Peyer's patch (tissue), 4 donors: ENCODE measurements at regions not wholly inside any gene's neighbourhood (a gene's known extent, or its start where the extent isn't known, plus 50 kb on each side); places are given as distances from the start of the nearest gene placed in this dataset.

ENCODE experiments used
- DNase-seq, 3 donors: peaks; one replicate each; pipeline ENCODE4 v3.0.0-alpha.2; 2017 to 2019
- H3K27ac ChIP-seq, 4 donors: fragments of 200-600 bp; sonication (generic); one replicate each; pipeline ENCODE4 v1.5.1; 2016 to 2019
- H3K27me3 ChIP-seq, 2 donors: fragments of 200-600 bp; sonication (generic); one replicate each; pipeline ENCODE4 v1.5.1; 2019
- H3K36me3 ChIP-seq, 3 donors: fragments of 200-600 bp; sonication (generic); one replicate each; pipeline ENCODE4 v1.5.1; 2016 to 2019
- H3K4me1 ChIP-seq, 4 donors: fragments of 200-600 bp; sonication (generic); one replicate each; pipeline ENCODE4 v1.5.1; 2016 to 2019
- H3K4me3 ChIP-seq, 4 donors: fragments of 200-600 bp; sonication (generic); 1 replicate in 3 of 4; 2 replicates in 1 of 4; pipeline ENCODE4 v1.5.1; 2016 to 2019; ENCODE audit warnings: mild to moderate bottlenecking in 1 of 4
- H3K9me3 ChIP-seq, 4 donors: fragments of 200-600 bp; sonication (generic); one replicate each; pipeline ENCODE4 v1.5.1; 2016 to 2019; ENCODE audit warnings: mild to moderate bottlenecking in 1 of 4
- POLR2A ChIP-seq, 2 donors: fragments of 450-650 bp; IDR thresholded peaks; one replicate each; pipeline ENCODE4 v1.5.1; 2017; ENCODE audit warnings: antibody characterized with exemption in 2 of 2, mild to moderate bottlenecking in 2 of 2, moderate library complexity in 2 of 2
- TF ChIP-seq, protein P1 (sequence below), 6 experiments: fragments of 450-650 bp in 4 of 6; fragments of 200-600 bp in 2 of 6; sonication (generic) in 1 of 6; IDR thresholded peaks; one replicate each; pipeline ENCODE4 v1.5.1; 2017 to 2019; ENCODE audit warnings: antibody characterized with exemption in 6 of 6, mild to moderate bottlenecking in 3 of 6, moderate library complexity in 1 of 6

DNA sequence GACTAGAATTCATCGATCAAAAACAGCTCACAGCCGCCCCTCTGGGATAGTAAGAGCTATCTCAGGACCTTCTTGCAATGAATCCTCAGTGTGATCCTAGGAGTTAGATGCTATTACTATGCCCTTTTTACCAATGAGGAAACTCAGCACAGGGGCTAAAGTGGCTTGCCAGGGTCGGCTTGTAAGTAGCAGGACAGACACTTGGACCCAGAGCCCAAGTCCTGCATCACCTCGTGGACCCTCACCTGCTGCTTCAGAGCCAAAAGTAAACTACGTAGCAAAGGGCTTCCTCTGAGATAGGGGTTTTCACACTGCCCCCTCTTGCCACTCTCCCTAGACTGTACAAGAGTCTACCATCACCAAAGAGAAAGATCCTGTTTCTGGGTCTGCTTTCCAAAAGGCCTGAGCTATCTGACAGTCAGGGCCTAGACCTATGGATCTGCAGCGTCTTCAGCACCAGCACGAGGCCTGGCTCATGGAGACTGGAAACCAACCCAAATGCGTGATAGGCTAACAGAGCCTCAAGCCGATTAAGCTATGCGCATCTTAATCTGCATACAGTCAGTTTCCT lies 172.3 kb downstream of the ANKRD60 start:
- TF ChIP-seq, protein P1, sequence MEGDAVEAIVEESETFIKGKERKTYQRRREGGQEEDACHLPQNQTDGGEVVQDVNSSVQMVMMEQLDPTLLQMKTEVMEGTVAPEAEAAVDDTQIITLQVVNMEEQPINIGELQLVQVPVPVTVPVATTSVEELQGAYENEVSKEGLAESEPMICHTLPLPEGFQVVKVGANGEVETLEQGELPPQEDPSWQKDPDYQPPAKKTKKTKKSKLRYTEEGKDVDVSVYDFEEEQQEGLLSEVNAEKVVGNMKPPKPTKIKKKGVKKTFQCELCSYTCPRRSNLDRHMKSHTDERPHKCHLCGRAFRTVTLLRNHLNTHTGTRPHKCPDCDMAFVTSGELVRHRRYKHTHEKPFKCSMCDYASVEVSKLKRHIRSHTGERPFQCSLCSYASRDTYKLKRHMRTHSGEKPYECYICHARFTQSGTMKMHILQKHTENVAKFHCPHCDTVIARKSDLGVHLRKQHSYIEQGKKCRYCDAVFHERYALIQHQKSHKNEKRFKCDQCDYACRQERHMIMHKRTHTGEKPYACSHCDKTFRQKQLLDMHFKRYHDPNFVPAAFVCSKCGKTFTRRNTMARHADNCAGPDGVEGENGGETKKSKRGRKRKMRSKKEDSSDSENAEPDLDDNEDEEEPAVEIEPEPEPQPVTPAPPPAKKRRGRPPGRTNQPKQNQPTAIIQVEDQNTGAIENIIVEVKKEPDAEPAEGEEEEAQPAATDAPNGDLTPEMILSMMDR (IDR thresholded peaks at IDR 0.05), result no peak
- no peak for TF ChIP-seq POLR2A (IDR thresholded peaks at IDR 0.05)
- DNase-seq, result no peak
- peaks cover 0 to 8% (median 0%) of the 10 kb centered on the region in 4 donors for H3K4me1 ChIP-seq
- H3K36me3 ChIP-seq, result no peaks in the 10 kb centered on the region
- no peaks in the 10 kb centered on the region for H3K27me3 ChIP-seq
- no peak overlapping the region for H3K4me3 ChIP-seq
- H3K27ac ChIP-seq, result no peak overlapping the region
- H3K9me3 ChIP-seq, result no peaks in the 10 kb centered on the region

DNA sequence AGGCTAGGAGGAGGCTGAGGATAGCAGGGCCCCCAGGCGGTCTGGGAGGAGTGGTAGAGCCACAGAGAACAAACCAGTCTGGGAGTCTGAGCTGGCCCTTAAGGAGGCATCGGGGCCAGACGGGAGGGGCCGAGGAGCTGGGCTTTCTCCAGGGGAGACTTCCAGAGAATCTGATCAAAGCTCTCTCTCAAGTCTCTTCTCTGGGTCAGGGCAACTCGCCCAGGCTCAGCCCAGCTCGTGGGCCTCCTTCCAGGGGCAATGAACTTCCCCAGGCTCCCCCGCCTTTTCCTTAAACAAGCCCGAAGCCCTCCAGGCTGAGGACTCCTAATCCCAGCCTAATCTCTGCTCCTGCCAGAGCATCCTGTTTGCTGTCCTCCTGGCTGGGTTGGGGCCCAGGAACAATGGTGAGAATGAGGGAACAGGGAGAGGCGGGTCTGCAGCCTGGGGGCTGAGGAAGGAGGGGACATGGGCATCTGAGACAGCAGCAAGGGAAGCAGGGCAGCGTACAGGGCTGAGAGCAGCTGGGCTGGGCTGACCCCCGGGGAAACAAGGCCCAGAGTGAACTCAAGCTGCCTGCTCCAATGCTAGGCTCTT lies 173.6 kb downstream of the ANKRD60 start:
- no peak overlapping the region for H3K27ac ChIP-seq
- no peaks in the 10 kb centered on the region for H3K9me3 ChIP-seq
- no peaks in the 10 kb centered on the region for H3K27me3 ChIP-seq
- no peaks in the 10 kb centered on the region for H3K36me3 ChIP-seq
- peak in 1 of 3 donors; percentile 45 for DNase-seq
- H3K4me3 ChIP-seq, result no peak overlapping the region
- peaks cover 0 to 8% (median 0%) of the 10 kb centered on the region in 4 donors for H3K4me1 ChIP-seq
- TF ChIP-seq POLR2A (IDR thresholded peaks at IDR 0.05), result no peak
- TF ChIP-seq, protein P1 (IDR thresholded peaks at IDR 0.05), result no peak

DNA sequence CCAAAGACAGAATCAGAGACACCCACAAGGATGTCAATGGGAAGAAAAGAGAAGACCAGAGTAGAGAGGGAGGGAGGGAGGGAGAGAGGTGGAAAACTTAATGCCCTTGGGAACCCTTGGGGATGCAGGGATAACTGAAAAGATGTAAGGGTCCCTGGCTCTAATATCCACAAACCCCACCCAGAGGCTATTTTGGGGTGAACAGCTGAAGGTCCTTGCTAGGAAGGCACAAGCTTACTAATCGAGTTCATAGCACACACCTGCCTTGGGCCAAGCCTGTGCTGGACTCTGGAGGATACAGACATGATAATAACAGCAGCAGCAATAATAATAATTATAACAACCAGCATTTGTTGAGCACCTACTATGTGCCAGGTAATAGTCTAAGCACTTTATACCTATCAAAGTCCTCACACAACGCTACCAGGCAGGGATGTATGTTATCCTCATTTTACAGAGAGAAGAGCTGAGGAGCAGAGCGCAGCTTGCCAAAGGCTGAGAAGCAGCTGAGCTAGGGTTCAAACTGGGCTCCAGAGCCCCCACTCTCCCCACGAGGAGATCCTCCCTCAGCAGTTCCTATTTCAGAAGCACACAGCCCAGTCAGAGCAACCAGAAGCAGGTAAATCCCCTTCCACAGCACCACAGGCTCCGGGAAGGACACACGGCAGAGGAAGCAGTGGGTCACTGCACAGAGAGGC lies 174.2 kb downstream of the ANKRD60 start:
- Histone ChIP-seq H3K9me3 (no peaks in the 10 kb centered on the region), H3K27me3 (no peaks in the 10 kb centered on the region), H3K4me1 (peaks cover 0 to 8% (median 0%) of the 10 kb centered on the region in 4 donors), H3K4me3 (no peak overlapping the region), H3K36me3 (no peaks in the 10 kb centered on the region), H3K27ac (no peak overlapping the region)
- DNase-seq, result no peak
- TF ChIP-seq, protein P1 (IDR thresholded peaks at IDR 0.05), result no peak
- TF ChIP-seq POLR2A (IDR thresholded peaks at IDR 0.05), result no peak

DNA sequence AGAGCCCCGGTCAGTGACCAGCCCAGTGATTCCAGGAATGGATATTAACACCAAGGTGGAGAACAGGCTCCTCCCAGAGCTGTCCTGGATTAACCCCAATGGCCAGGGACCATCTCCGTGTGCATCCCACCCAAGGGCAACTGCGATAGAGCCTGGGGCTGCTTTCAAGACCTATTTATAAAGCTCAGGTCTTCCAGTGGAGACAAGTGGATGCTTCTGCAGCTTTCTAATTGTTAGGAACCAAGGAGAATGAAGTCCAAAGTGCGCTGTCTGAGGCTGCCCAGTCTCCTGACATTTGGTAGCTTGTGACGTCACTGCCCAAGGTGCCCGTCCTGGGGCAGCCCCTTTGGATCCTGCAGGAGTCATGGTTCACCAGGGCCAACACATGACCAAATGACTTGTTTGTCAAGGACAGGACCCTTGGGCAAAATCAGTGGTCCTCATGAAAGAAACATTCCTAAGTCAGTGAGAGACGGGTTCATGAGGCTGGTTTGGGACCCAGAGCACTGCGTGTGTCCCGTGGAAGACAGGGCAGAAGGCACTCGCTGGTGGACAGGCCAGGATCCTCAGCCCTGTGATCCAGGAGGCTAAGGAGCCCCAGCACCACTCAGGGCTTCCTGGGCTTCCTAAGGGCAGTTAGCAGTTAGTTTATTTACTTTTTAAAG lies 174.9 kb downstream of the ANKRD60 start:
- H3K4me3 ChIP-seq, result no peak overlapping the region
- DNase-seq, result no peak
- no peak for TF ChIP-seq POLR2A (IDR thresholded peaks at IDR 0.05)
- TF ChIP-seq, protein P1 (IDR thresholded peaks at IDR 0.05), result no peak
- no peaks in the 10 kb centered on the region for H3K9me3 ChIP-seq
- no peaks in the 10 kb centered on the region for H3K27me3 ChIP-seq
- H3K4me1 ChIP-seq, result peaks cover 0 to 8% (median 0%) of the 10 kb centered on the region in 4 donors
- H3K36me3 ChIP-seq, result no peaks in the 10 kb centered on the region
- H3K27ac ChIP-seq, result no peak overlapping the region

DNA sequence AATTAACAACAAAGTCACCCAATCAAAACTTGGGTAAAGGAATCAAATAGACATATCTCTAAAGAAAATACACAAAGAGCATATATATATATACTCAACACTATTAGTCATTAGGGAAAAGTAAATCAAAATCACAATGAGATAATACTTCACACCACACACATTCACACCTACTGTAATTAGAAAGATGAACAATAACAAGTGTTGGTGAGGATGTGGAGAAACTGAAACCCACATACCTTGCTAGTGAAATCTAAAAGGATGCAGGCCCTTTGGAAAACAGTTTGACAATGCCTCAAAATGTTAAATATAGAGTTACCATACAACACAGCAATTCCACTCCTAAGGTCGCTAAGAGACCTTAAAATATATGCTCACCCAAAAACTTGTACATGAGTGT lies 177.1 kb downstream of the ANKRD60 start:
- no peaks in the 10 kb centered on the region for H3K9me3 ChIP-seq
- H3K4me3 ChIP-seq, result no peak overlapping the region
- DNase-seq, result no peak
- H3K36me3 ChIP-seq, result no peaks in the 10 kb centered on the region
- H3K27ac ChIP-seq, result no peak overlapping the region
- H3K27me3 ChIP-seq, result no peaks in the 10 kb centered on the region
- TF ChIP-seq, protein P1 (IDR thresholded peaks at IDR 0.05), result no peak
- TF ChIP-seq POLR2A (IDR thresholded peaks at IDR 0.05), result no peak
- peaks cover 0 to 8% (median 0%) of the 10 kb centered on the region in 4 donors for H3K4me1 ChIP-seq
